Fibroblast of lung (primary cell): ENCODE measurements at regions not wholly inside any gene's neighbourhood (a gene's known extent, or its start where the extent isn't known, plus 50 kb on each side); places are given as distances from the start of the nearest gene placed in this dataset.

ENCODE experiments used
- DNase-seq, 2 donors: peaks; one replicate each; pipeline versions ENCODE4 v3.0.0 to v3.0.0-alpha.2; 2010; ENCODE audit warnings: low read depth in 2 of 2
- H2AFZ ChIP-seq: 2 replicates; pipeline ENCODE4 v1.5.1; 2012; ENCODE audit warnings: low read length, control low read depth, inconsistent platforms
- H3K27ac ChIP-seq: 2 replicates; pipeline ENCODE4 v1.5.1; 2011; ENCODE audit warnings: low read length, control low read depth; ENCODE audit not compliant: insufficient read depth
- H3K27me3 ChIP-seq: 2 replicates; pipeline ENCODE4 v1.5.1; 2011; ENCODE audit warnings: mild to moderate bottlenecking, low read length; ENCODE audit not compliant: control insufficient read depth, insufficient read depth
- H3K36me3 ChIP-seq: 2 replicates; pipeline ENCODE4 v1.5.1; 2011; ENCODE audit warnings: low read length; ENCODE audit not compliant: control insufficient read depth, insufficient read depth
- H3K4me1 ChIP-seq: 2 replicates; pipeline ENCODE4 v1.5.1; 2011; ENCODE audit warnings: low read length; ENCODE audit not compliant: control insufficient read depth, insufficient read depth; ENCODE audit errors: extremely low read depth
- H3K4me2 ChIP-seq: 2 replicates; pipeline ENCODE4 v1.5.1; 2011; ENCODE audit warnings: low read length, control low read depth; ENCODE audit not compliant: insufficient read depth; ENCODE audit errors: extremely low read depth
- H3K4me3 ChIP-seq, 4 experiments: fragments of 200-600 bp in 1 of 4; sonication (generic) in 1 of 4; replicated peaks in 1 of 4; 2 replicates each; pipeline ENCODE4 v1.5.1; 2011 to 2016; ENCODE audit warnings: low read length in 4 of 4, low read depth in 3 of 4, mild to moderate bottlenecking in 3 of 4, control low read depth in 2 of 4, inconsistent platforms in 1 of 4, mixed read lengths in 1 of 4; ENCODE audit not compliant: insufficient read depth in 1 of 4; ENCODE audit errors: control extremely low read depth in 1 of 4
- H3K79me2 ChIP-seq: 2 replicates; pipeline ENCODE4 v1.5.1; 2012; ENCODE audit warnings: mild to moderate bottlenecking, low read length, inconsistent platforms; ENCODE audit not compliant: control insufficient read depth, insufficient read depth
- H3K9ac ChIP-seq: 2 replicates; pipeline ENCODE4 v1.5.1; 2011; ENCODE audit warnings: mild to moderate bottlenecking, low read length, control low read depth; ENCODE audit not compliant: insufficient read depth
- H3K9me3 ChIP-seq: 2 replicates; pipeline ENCODE4 v1.5.1; 2012; ENCODE audit warnings: low read depth, low read length; ENCODE audit not compliant: control insufficient read depth, insufficient read depth
- H4K20me1 ChIP-seq: 2 replicates; pipeline ENCODE4 v1.5.1; 2011; ENCODE audit warnings: low read length; ENCODE audit not compliant: control insufficient read depth, insufficient read depth; ENCODE audit errors: extremely low read depth
- EZH2 ChIP-seq: IDR thresholded peaks from 2 replicates; pipeline ENCODE4 v1.5.1; 2012; ENCODE audit warnings: low read length, control low read depth, mild to moderate bottlenecking; ENCODE audit errors: missing control alignments
- TF ChIP-seq, protein P1 (sequence below), 2 donors: IDR thresholded peaks in 1 of 2; conservative IDR thresholded peaks in 1 of 2; 1 replicate in 1 of 2; 2 replicates in 1 of 2; pipeline ENCODE4 v1.5.1; 2011 to 2012; ENCODE audit warnings: low read length in 2 of 2, control low read depth in 1 of 2, inconsistent platforms in 1 of 2, low read depth in 1 of 2, mild to moderate bottlenecking in 1 of 2

GRCh38 chr3:80535286-80535685 is 767.5 kb upstream of the ROBO1 start:
- no peak overlapping the region for H3K4me2 ChIP-seq
- H3K4me3 ChIP-seq, result no peak overlapping the region
- no peak overlapping the region for H3K9ac ChIP-seq
- H3K9me3 ChIP-seq, result no peaks in the 10 kb centered on the region
- no peaks in the 10 kb centered on the region for H3K79me2 ChIP-seq
- H4K20me1 ChIP-seq, result no peaks in the 10 kb centered on the region
- TF ChIP-seq, protein P1, sequence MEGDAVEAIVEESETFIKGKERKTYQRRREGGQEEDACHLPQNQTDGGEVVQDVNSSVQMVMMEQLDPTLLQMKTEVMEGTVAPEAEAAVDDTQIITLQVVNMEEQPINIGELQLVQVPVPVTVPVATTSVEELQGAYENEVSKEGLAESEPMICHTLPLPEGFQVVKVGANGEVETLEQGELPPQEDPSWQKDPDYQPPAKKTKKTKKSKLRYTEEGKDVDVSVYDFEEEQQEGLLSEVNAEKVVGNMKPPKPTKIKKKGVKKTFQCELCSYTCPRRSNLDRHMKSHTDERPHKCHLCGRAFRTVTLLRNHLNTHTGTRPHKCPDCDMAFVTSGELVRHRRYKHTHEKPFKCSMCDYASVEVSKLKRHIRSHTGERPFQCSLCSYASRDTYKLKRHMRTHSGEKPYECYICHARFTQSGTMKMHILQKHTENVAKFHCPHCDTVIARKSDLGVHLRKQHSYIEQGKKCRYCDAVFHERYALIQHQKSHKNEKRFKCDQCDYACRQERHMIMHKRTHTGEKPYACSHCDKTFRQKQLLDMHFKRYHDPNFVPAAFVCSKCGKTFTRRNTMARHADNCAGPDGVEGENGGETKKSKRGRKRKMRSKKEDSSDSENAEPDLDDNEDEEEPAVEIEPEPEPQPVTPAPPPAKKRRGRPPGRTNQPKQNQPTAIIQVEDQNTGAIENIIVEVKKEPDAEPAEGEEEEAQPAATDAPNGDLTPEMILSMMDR (conservative IDR thresholded peaks at IDR 0.05 in 1 of 2, IDR thresholded peaks at IDR 0.05 in 1 of 2; ENCODE audit: low read depth in 1 of 2, low read length in 2 of 2), result no peak
- no peak for TF ChIP-seq EZH2
- no peak overlapping the region for H2AFZ ChIP-seq
- H3K27ac ChIP-seq, result no peak overlapping the region
- no peak for DNase-seq
- no peaks in the 10 kb centered on the region for H3K36me3 ChIP-seq
- no peaks in the 10 kb centered on the region for H3K4me1 ChIP-seq
- H3K27me3 ChIP-seq, result no peaks in the 10 kb centered on the region

DNA sequence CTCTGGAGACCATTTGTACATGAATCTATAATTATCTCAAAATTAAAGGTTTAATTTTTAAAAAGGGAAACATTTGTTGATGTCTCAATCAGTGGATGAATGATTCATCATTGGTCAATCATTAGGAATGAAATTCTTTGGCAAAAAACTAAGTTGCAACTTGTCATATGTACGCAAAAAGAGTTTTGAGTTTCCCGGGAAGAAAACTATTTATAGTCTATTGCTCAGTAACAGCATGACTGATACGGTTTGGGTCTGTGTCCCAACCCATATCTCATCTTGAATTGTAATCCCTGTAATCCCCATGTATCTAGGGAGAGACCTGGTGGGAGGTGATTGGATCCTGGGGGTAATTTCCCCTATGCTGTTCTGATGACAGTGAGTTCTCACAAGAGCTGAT is 765.8 kb upstream of the ROBO1 start:
- H3K27ac ChIP-seq, result no peak overlapping the region
- no peaks in the 10 kb centered on the region for H3K36me3 ChIP-seq
- no peak overlapping the region for H2AFZ ChIP-seq
- H3K4me2 ChIP-seq, result no peak overlapping the region
- H3K4me1 ChIP-seq, result no peaks in the 10 kb centered on the region
- H3K4me3 ChIP-seq, result no peak overlapping the region
- peak in 1 of 2 donors; percentile 2 for DNase-seq
- H3K79me2 ChIP-seq, result no peaks in the 10 kb centered on the region
- H3K9ac ChIP-seq, result no peak overlapping the region
- TF ChIP-seq, protein P1 (conservative IDR thresholded peaks at IDR 0.05 in 1 of 2, IDR thresholded peaks at IDR 0.05 in 1 of 2; ENCODE audit: low read depth in 1 of 2, low read length in 2 of 2), result no peak
- TF ChIP-seq EZH2, result no peak
- no peaks in the 10 kb centered on the region for H3K9me3 ChIP-seq
- no peaks in the 10 kb centered on the region for H3K27me3 ChIP-seq
- no peaks in the 10 kb centered on the region for H4K20me1 ChIP-seq

DNA sequence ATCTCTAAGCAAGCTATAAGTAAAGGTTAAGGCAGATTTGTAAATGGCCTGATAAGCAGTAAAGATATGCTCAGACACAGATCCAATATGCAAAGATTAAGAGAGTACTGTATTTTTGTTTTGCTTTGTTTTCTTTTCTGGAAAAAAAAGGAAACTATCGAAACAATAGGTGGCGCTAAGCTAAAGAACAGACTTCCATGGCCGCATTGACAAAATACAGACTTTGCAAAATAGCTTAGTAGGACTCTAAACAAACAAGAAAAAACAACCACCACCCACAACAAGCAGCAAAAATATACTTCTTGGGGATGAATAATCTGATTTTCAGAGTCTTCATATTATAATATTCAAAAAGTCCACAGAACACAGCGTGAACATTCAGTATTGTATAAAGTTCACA is 758.4 kb upstream of the ROBO1 start:
- H3K27me3 ChIP-seq, result no peaks in the 10 kb centered on the region
- H3K79me2 ChIP-seq, result no peaks in the 10 kb centered on the region
- H3K4me3 ChIP-seq, result no peak overlapping the region
- DNase-seq, result no peak
- TF ChIP-seq EZH2, result no peak
- TF ChIP-seq, protein P1 (conservative IDR thresholded peaks at IDR 0.05 in 1 of 2, IDR thresholded peaks at IDR 0.05 in 1 of 2; ENCODE audit: low read depth in 1 of 2, low read length in 2 of 2), result no peak
- H3K9me3 ChIP-seq, result no peaks in the 10 kb centered on the region
- H3K9ac ChIP-seq, result no peak overlapping the region
- H2AFZ ChIP-seq, result no peak overlapping the region
- H3K4me2 ChIP-seq, result no peak overlapping the region
- no peaks in the 10 kb centered on the region for H3K4me1 ChIP-seq
- H4K20me1 ChIP-seq, result no peaks in the 10 kb centered on the region
- no peaks in the 10 kb centered on the region for H3K36me3 ChIP-seq
- no peak overlapping the region for H3K27ac ChIP-seq
